ENCODE measurements at regions not wholly inside any gene's neighbourhood (a gene's known extent, or its start where the extent isn't known, plus 50 kb on each side); places are given as distances from the start of the nearest gene placed in this dataset.

DNA sequence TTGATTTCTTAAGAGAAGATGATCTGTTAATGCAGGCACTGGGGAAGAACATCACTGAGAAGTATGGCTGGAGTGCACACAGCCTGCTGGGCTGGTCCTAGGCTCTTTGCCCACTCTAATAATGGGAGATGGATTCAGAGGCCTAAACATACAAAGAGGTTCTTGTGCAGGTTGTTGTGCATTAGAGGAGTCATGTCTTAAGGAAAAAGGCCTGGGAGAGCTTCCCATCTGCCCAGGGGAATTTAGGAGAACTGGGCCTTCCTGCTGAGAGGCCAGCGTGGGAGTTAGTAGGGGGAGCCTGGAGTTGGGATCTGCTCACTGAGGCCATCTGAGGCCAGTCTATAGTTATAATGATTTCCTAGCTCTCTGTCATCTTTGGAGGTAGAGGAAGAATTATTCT is 126.7 kb downstream of the TLR5 start:
- FAIRE-seq: no peak
- H2AFZ ChIP-seq (ENCODE audit: low read depth, low read length): no peak overlapping the region
- H3K4me3 ChIP-seq: no peak overlapping the region
- DNase-seq (ENCODE audit: extremely low read depth in 1 of 4, low spot score in 3 of 4): no peak
- H4K20me1 ChIP-seq (replicated peaks; ENCODE audit: control insufficient read depth, insufficient read depth, low read length): no peaks in the 10 kb centered on the region
- ChIA-PET CTCF (ENCODE audit: low intra/inter-chr PET ratio) (no interaction called here), POLR2A (no interaction called here)
- H3K27ac ChIP-seq (ENCODE audit: extremely low read depth, low read depth, low read length): no peak overlapping the region
- peaks cover 3% of the 10 kb centered on the region for H3K9me1 ChIP-seq (ENCODE audit: control insufficient read depth, insufficient read depth, low read length)
- peaks cover 15 to 43% of the 10 kb centered on the region in 2 experiments; a peak in 3 of 5 replicates for H3K27me3 ChIP-seq (ENCODE audit: control insufficient read depth in 2 of 2, insufficient read depth in 2 of 2, low read length in 2 of 2)
- no peak for ATAC-seq
- no TSS peak for BruUV-seq (replicated peaks)
- H3K9me3 ChIP-seq (replicated peaks; ENCODE audit: control insufficient read depth, insufficient read depth, low read depth, low read length): no peaks in the 10 kb centered on the region
- H3K4me2 ChIP-seq (ENCODE audit: insufficient read depth, low read length): no peak overlapping the region
- no peaks in the 10 kb centered on the region for H3K79me2 ChIP-seq (ENCODE audit: control insufficient read depth, insufficient read depth, low read length)
- 0% methylated on average over 1 of the region's 1 CpG for WGBS (ENCODE audit: insufficient coverage, low coverage, missing lambda C conversion rate)
- in situ Hi-C loops (cut with MboI) (no loop called here), intact Hi-C loops (cut with micrococcal nuclease) (no loop called here)
- H3K36me3 ChIP-seq (ENCODE audit: control insufficient read depth, insufficient read depth, low read length): no peaks in the 10 kb centered on the region
- no peak overlapping the region for H3K9ac ChIP-seq (ENCODE audit: insufficient read depth in 1 of 2, low read depth in 2 of 2, low read length in 2 of 2)
- H3K4me1 ChIP-seq (replicated peaks in 1 of 2; ENCODE audit: control insufficient read depth in 2 of 2, insufficient read depth in 2 of 2, low read length in 2 of 2): no peaks in the 10 kb centered on the region
- TF ChIP-seq MCM5 (IDR thresholded peaks at IDR 0.05; ENCODE audit: low read depth) (no peak), ZFP36 (IDR thresholded peaks at IDR 0.05; ENCODE audit: low read depth, low read length, partially characterized antibody) (no peak), ZFPM2 (CRISPR knock-in tag; IDR thresholded peaks at IDR 0.05) (no peak), FOXA3 (CRISPR knock-in tag; conservative IDR thresholded peaks at IDR 0.05 in 1 of 2, IDR thresholded peaks at IDR 0.05 in 1 of 2) (no peak), SMAD4 (CRISPR knock-in tag; conservative IDR thresholded peaks at IDR 0.05) (no peak), TAF7 (tag; IDR thresholded peaks at IDR 0.05) (no peak), ZNF146 (CRISPR knock-in tag; IDR thresholded peaks at IDR 0.05; ENCODE audit: unreplicated experiment) (no peak), STAG1 (CRISPR knock-in tag; IDR thresholded peaks at IDR 0.05; ENCODE audit: borderline replicate concordance) (no peak), NCOA6 (IDR thresholded peaks at IDR 0.05) (no peak), ZNF24 (IDR thresholded peaks at IDR 0.05) (no peak)
- TF ChIP-seq, protein P1, sequence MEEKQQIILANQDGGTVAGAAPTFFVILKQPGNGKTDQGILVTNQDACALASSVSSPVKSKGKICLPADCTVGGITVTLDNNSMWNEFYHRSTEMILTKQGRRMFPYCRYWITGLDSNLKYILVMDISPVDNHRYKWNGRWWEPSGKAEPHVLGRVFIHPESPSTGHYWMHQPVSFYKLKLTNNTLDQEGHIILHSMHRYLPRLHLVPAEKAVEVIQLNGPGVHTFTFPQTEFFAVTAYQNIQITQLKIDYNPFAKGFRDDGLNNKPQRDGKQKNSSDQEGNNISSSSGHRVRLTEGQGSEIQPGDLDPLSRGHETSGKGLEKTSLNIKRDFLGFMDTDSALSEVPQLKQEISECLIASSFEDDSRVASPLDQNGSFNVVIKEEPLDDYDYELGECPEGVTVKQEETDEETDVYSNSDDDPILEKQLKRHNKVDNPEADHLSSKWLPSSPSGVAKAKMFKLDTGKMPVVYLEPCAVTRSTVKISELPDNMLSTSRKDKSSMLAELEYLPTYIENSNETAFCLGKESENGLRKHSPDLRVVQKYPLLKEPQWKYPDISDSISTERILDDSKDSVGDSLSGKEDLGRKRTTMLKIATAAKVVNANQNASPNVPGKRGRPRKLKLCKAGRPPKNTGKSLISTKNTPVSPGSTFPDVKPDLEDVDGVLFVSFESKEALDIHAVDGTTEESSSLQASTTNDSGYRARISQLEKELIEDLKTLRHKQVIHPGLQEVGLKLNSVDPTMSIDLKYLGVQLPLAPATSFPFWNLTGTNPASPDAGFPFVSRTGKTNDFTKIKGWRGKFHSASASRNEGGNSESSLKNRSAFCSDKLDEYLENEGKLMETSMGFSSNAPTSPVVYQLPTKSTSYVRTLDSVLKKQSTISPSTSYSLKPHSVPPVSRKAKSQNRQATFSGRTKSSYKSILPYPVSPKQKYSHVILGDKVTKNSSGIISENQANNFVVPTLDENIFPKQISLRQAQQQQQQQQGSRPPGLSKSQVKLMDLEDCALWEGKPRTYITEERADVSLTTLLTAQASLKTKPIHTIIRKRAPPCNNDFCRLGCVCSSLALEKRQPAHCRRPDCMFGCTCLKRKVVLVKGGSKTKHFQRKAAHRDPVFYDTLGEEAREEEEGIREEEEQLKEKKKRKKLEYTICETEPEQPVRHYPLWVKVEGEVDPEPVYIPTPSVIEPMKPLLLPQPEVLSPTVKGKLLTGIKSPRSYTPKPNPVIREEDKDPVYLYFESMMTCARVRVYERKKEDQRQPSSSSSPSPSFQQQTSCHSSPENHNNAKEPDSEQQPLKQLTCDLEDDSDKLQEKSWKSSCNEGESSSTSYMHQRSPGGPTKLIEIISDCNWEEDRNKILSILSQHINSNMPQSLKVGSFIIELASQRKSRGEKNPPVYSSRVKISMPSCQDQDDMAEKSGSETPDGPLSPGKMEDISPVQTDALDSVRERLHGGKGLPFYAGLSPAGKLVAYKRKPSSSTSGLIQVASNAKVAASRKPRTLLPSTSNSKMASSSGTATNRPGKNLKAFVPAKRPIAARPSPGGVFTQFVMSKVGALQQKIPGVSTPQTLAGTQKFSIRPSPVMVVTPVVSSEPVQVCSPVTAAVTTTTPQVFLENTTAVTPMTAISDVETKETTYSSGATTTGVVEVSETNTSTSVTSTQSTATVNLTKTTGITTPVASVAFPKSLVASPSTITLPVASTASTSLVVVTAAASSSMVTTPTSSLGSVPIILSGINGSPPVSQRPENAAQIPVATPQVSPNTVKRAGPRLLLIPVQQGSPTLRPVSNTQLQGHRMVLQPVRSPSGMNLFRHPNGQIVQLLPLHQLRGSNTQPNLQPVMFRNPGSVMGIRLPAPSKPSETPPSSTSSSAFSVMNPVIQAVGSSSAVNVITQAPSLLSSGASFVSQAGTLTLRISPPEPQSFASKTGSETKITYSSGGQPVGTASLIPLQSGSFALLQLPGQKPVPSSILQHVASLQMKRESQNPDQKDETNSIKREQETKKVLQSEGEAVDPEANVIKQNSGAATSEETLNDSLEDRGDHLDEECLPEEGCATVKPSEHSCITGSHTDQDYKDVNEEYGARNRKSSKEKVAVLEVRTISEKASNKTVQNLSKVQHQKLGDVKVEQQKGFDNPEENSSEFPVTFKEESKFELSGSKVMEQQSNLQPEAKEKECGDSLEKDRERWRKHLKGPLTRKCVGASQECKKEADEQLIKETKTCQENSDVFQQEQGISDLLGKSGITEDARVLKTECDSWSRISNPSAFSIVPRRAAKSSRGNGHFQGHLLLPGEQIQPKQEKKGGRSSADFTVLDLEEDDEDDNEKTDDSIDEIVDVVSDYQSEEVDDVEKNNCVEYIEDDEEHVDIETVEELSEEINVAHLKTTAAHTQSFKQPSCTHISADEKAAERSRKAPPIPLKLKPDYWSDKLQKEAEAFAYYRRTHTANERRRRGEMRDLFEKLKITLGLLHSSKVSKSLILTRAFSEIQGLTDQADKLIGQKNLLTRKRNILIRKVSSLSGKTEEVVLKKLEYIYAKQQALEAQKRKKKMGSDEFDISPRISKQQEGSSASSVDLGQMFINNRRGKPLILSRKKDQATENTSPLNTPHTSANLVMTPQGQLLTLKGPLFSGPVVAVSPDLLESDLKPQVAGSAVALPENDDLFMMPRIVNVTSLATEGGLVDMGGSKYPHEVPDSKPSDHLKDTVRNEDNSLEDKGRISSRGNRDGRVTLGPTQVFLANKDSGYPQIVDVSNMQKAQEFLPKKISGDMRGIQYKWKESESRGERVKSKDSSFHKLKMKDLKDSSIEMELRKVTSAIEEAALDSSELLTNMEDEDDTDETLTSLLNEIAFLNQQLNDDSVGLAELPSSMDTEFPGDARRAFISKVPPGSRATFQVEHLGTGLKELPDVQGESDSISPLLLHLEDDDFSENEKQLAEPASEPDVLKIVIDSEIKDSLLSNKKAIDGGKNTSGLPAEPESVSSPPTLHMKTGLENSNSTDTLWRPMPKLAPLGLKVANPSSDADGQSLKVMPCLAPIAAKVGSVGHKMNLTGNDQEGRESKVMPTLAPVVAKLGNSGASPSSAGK (IDR thresholded peaks at IDR 0.05): no peak
- TF ChIP-seq, protein P2, sequence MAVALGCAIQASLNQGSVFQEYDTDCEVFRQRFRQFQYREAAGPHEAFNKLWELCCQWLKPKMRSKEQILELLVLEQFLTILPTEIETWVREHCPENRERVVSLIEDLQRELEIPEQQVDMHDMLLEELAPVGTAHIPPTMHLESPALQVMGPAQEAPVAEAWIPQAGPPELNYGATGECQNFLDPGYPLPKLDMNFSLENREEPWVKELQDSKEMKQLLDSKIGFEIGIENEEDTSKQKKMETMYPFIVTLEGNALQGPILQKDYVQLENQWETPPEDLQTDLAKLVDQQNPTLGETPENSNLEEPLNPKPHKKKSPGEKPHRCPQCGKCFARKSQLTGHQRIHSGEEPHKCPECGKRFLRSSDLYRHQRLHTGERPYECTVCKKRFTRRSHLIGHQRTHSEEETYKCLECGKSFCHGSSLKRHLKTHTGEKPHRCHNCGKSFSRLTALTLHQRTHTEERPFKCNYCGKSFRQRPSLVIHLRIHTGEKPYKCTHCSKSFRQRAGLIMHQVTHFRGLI (CRISPR knock-in tag; IDR thresholded peaks at IDR 0.05): no peak
